ENCODE measurements at regions not wholly inside any gene's neighbourhood (a gene's known extent, or its start where the extent isn't known, plus 50 kb on each side); places are given as distances from the start of the nearest gene placed in this dataset.

GRCh38 chr18:70627182-70627802, 338.4 kb downstream of the SOCS6 start:
- Mint-ChIP-seq H3K9me3 (ENCODE audit: low read depth) (no peaks in the 10 kb centered on the region), H3K4me3 (ENCODE audit: low read depth) (no peak overlapping the region), H3K27ac (no peak overlapping the region), H3K4me1 (ENCODE audit: low read depth) (peaks cover 24% of the 10 kb centered on the region), H3K36me3 (ENCODE audit: insufficient read depth) (no peaks in the 10 kb centered on the region), H3K27me3 (peaks cover 10% of the 10 kb centered on the region)
- TF ChIP-seq CTCF (IDR thresholded peaks at IDR 0.05; ENCODE audit: unreplicated experiment): peak; percentile 26
- DNase-seq (ENCODE audit: low spot score, unreplicated experiment): no peak

- TF ChIP-seq CTCF (IDR thresholded peaks at IDR 0.05; ENCODE audit: unreplicated experiment): no peak
- DNase-seq (ENCODE audit: low spot score, unreplicated experiment): no peak
- Mint-ChIP-seq H3K4me3 (ENCODE audit: low read depth) (no peak overlapping the region), H3K9me3 (ENCODE audit: low read depth) (no peaks in the 10 kb centered on the region), H3K27me3 (peaks cover 10% of the 10 kb centered on the region), H3K4me1 (ENCODE audit: low read depth) (peaks cover 39% of the 10 kb centered on the region), H3K36me3 (ENCODE audit: insufficient read depth) (no peaks in the 10 kb centered on the region), H3K27ac (no peak overlapping the region)
These were observed 334.0 kb downstream of the SOCS6 start for GRCh38 chr18:70622622-70623419.

- Mint-ChIP-seq H3K4me3 (ENCODE audit: low read depth) (no peak overlapping the region), H3K27ac (peak overlapping the region; percentile 73), H3K9me3 (ENCODE audit: low read depth) (no peaks in the 10 kb centered on the region), H3K36me3 (ENCODE audit: insufficient read depth) (no peaks in the 10 kb centered on the region), H3K4me1 (ENCODE audit: low read depth) (peaks cover 32% of the 10 kb centered on the region), H3K27me3 (peaks cover 10% of the 10 kb centered on the region)
- TF ChIP-seq CTCF (IDR thresholded peaks at IDR 0.05; ENCODE audit: unreplicated experiment): no peak
- DNase-seq (ENCODE audit: low spot score, unreplicated experiment): no peak
These were observed 332.9 kb downstream of the SOCS6 start for GRCh38 chr18:70621710-70622109.

- TF ChIP-seq CTCF (IDR thresholded peaks at IDR 0.05; ENCODE audit: unreplicated experiment): no peak
- peaks cover 3% of the 10 kb centered on the region for H3K9me3 Mint-ChIP-seq (ENCODE audit: low read depth)
These were observed 332.2 kb downstream of the SOCS6 start for GRCh38 chr18:70620837-70621612.

GRCh38 chr18:70617020-70617763, 328.3 kb downstream of the SOCS6 start:
- peaks cover 6% of the 10 kb centered on the region for H3K9me3 Mint-ChIP-seq (ENCODE audit: low read depth)

More at GRCh38 chr18:70620837-70621612, 332.2 kb downstream of the SOCS6 start:
- Mint-ChIP-seq H3K4me3 (ENCODE audit: low read depth) (no peak overlapping the region), H3K4me1 (ENCODE audit: low read depth) (peaks cover 33% of the 10 kb centered on the region), H3K27me3 (peaks cover 10% of the 10 kb centered on the region), H3K36me3 (ENCODE audit: insufficient read depth) (no peaks in the 10 kb centered on the region), H3K27ac (no peak overlapping the region)
- no peak for DNase-seq (ENCODE audit: low spot score, unreplicated experiment)

More at GRCh38 chr18:70617020-70617763, 328.3 kb downstream of the SOCS6 start:
- no peak for TF ChIP-seq CTCF (IDR thresholded peaks at IDR 0.05; ENCODE audit: unreplicated experiment)
- DNase-seq (ENCODE audit: low spot score, unreplicated experiment): no peak
- Mint-ChIP-seq H3K4me3 (ENCODE audit: low read depth) (no peak overlapping the region), H3K27ac (no peak overlapping the region), H3K4me1 (ENCODE audit: low read depth) (peaks cover 22% of the 10 kb centered on the region), H3K36me3 (ENCODE audit: insufficient read depth) (no peaks in the 10 kb centered on the region), H3K27me3 (no peaks in the 10 kb centered on the region)
